ENCODE measurements at regions not wholly inside any gene's neighbourhood (a gene's known extent, or its start where the extent isn't known, plus 50 kb on each side); places are given as distances from the start of the nearest gene placed in this dataset.

GRCh38 chr2:67076239-67076624 is 320.9 kb upstream of the ETAA1 start:
- no peak for DNase-seq (ENCODE audit: low spot score)
- no peak for TF ChIP-seq CTCF (IDR thresholded peaks at IDR 0.05; ENCODE audit: extremely low read depth, missing control alignments)

DNA sequence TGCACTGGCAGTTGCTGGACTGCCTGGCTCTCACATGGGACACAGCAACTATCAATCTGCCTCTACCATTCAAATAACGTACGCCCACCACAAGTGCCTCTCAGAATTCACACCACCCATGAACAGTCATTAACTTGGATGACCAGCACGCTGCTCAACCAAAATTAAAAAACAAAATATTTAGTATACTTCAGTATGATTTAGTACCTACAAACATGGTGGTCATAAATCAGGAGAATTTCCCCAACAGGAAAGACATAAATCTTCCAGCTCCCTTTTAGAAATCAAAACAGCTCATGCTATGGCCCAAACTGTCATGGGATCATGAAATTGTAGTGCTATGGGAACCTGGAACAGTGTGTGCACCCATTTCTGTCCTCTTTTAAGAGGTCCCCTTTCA is 317.4 kb upstream of the ETAA1 start:
- no peak for TF ChIP-seq CTCF (IDR thresholded peaks at IDR 0.05; ENCODE audit: extremely low read depth, missing control alignments)
- DNase-seq (ENCODE audit: low spot score) = no peak

GRCh38 chr2:67082813-67083212 is 314.3 kb upstream of the ETAA1 start:
- TF ChIP-seq CTCF (IDR thresholded peaks at IDR 0.05; ENCODE audit: extremely low read depth, missing control alignments) = no peak
- no peak for DNase-seq (ENCODE audit: low spot score)

- DNase-seq (ENCODE audit: low spot score) = no peak
- TF ChIP-seq CTCF (IDR thresholded peaks at IDR 0.05; ENCODE audit: extremely low read depth, missing control alignments) = no peak
These were observed 313.2 kb upstream of the ETAA1 start for GRCh38 chr2:67083951-67084350.

- DNase-seq (ENCODE audit: low spot score) = no peak
- no peak for TF ChIP-seq CTCF (IDR thresholded peaks at IDR 0.05; ENCODE audit: extremely low read depth, missing control alignments)
These were observed 312.0 kb upstream of the ETAA1 start for GRCh38 chr2:67085146-67085545.

DNA sequence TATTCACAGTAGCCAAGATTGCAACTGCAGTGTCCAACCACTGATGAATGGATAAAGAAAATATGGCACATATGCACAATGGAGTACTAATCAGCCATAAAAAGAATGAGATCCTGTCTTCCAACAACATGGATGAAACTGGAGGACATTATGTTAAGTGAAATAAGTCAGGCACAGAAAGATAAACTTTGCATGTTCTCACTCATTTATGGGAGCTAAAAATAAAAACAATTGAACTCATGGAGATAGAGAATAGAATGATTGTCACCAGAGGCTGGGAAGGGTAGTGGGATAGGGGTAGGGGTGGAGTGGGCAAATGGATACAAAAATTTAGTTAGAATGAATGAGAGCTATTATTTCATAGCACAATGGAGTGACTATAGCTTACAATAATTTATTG is 305.5 kb upstream of the ETAA1 start:
- DNase-seq (ENCODE audit: low spot score) = no peak
- TF ChIP-seq CTCF (IDR thresholded peaks at IDR 0.05; ENCODE audit: extremely low read depth, missing control alignments) = no peak

DNA sequence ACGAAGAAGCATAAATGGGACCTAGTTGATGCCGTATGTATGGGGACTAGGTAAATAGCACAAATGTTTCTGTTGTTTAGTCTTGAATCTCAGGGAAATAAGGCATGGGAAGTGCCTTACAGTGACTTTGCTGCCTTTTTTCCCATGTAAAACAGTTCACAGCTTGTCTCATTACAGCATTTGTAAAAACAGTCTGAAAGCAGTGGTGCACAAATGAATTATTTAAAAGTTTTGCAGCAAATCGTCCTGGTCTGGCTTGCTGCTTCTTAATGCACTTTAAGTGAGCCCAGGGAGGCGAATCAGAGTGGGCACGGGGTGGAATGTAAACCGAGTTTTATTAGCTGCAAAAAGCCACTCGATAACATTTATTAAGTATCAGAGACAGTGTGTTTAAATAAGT is 302.0 kb upstream of the ETAA1 start:
- no peak for DNase-seq (ENCODE audit: low spot score)
- TF ChIP-seq CTCF (IDR thresholded peaks at IDR 0.05; ENCODE audit: extremely low read depth, missing control alignments) = no peak
